B cell (primary cell): ENCODE measurements at regions not wholly inside any gene's neighbourhood (a gene's known extent, or its start where the extent isn't known, plus 50 kb on each side); places are given as distances from the start of the nearest gene placed in this dataset.

ENCODE experiments used
- ATAC-seq: fragments of 200-7000 bp; cut with Tn5 transposase; one replicate; pipeline ENCODE4 v1.10.0; 2021; ENCODE audit warnings: low read depth, mild to moderate bottlenecking, moderate number of reproducible peaks, moderate library complexity
- CTCF ChIA-PET: fragments of 350-600 bp; sonication (Branson Sonifier 250); formaldehyde crosslinking; loops from one replicate; lab custom pipeline; 2021; ENCODE audit warnings: antibody characterized with exemption, inconsistent platforms; lab: Charles Lee
- POLR2A ChIA-PET: fragments of 350-600 bp; sonication (Branson Sonifier 250); formaldehyde crosslinking; loops from one replicate; lab custom pipeline; 2021; ENCODE audit warnings: antibody characterized with exemption; lab: Charles Lee
- DNase-seq: peaks from one replicate; pipeline ENCODE4 v3.0.0; 2013
- H2AFZ ChIP-seq: 2 replicates; pipeline ENCODE4 v1.6.1; 2012; ENCODE audit warnings: mild to moderate bottlenecking, low read depth, low read length; ENCODE audit not compliant: insufficient read depth, poor library complexity, severe bottlenecking
- H3K27ac ChIP-seq, 2 donors: 1 replicate in 1 of 2; 2 replicates in 1 of 2; pipeline ENCODE4 v1.5.1; 2012 to 2013; ENCODE audit warnings: low read length in 2 of 2, mild to moderate bottlenecking in 2 of 2, moderate library complexity in 1 of 2
- H3K27me3 ChIP-seq, 4 experiments: fragments of 200-600 bp in 1 of 4; sonication (generic) in 1 of 4; replicated peaks in 1 of 4; 1 replicate in 2 of 4; 2 replicates in 2 of 4; pipeline versions ENCODE4 v1.6.1 to v1.7.0; 2013 to 2016; ENCODE audit warnings: low read length in 3 of 4, mild to moderate bottlenecking in 2 of 4, mixed read lengths in 1 of 4, moderate library complexity in 1 of 4; ENCODE audit not compliant: insufficient read depth in 4 of 4, control insufficient read depth in 3 of 4; ENCODE audit errors: control extremely low read depth in 1 of 4
- H3K36me3 ChIP-seq, 2 experiments: replicated peaks in 1 of 2; 1 replicate in 1 of 2; 2 replicates in 1 of 2; pipeline versions ENCODE4 v1.6.1 to v1.7.1; 2013; ENCODE audit warnings: low read length in 1 of 2; ENCODE audit not compliant: insufficient read depth in 2 of 2, control insufficient read depth in 1 of 2; ENCODE audit errors: control extremely low read depth in 1 of 2, extremely low read depth in 1 of 2
- H3K4me1 ChIP-seq, 2 donors: fragments of 200-600 bp in 1 of 2; sonication (generic) in 1 of 2; 1 replicate in 1 of 2; 2 replicates in 1 of 2; pipeline versions ENCODE4 v1.5.1 to v1.6.1; 2013 to 2017; ENCODE audit warnings: low read length in 2 of 2; ENCODE audit not compliant: control insufficient read depth in 2 of 2, insufficient read depth in 2 of 2
- H3K4me2 ChIP-seq: replicated peaks from 2 replicates; pipeline ENCODE3; 2012; ENCODE audit warnings: mild to moderate bottlenecking, low read depth, low read length; ENCODE audit not compliant: poor library complexity, severe bottlenecking
- H3K4me3 ChIP-seq, 5 experiments: fragments of 200-600 bp in 1 of 5; sonication (generic) in 1 of 5; 1 replicate in 3 of 5; 2 replicates in 2 of 5; pipeline versions ENCODE4 v1.5.1 to v1.7.0; 2011 to 2016; ENCODE audit warnings: low read length in 4 of 5, mild to moderate bottlenecking in 4 of 5, low read depth in 2 of 5, control low read depth in 1 of 5, moderate library complexity in 1 of 5; ENCODE audit not compliant: insufficient read depth in 1 of 5; ENCODE audit errors: control extremely low read depth in 1 of 5, extremely low read depth in 1 of 5
- H3K79me2 ChIP-seq: fragments of 200-600 bp; sonication (generic); one replicate; pipeline ENCODE4 v1.6.0; 2016; ENCODE audit warnings: low read length; ENCODE audit not compliant: control insufficient read depth, insufficient read depth
- H3K9ac ChIP-seq: fragments of 200-600 bp; sonication (generic); 2 replicates; pipeline ENCODE4 v1.6.1; 2017; ENCODE audit warnings: mild to moderate bottlenecking, low read length, moderate library complexity
- H3K9me3 ChIP-seq, 3 donors: one replicate each; pipeline versions ENCODE4 v1.6.1 to v1.7.1; 2013; ENCODE audit warnings: low read length in 2 of 3; ENCODE audit not compliant: control insufficient read depth in 2 of 3, insufficient read depth in 1 of 3; ENCODE audit errors: control extremely low read depth in 1 of 3
- H4K20me1 ChIP-seq: 2 replicates; pipeline ENCODE4 v1.6.0; 2012; ENCODE audit warnings: mild to moderate bottlenecking, low read length; ENCODE audit not compliant: insufficient read depth, control insufficient read depth, poor library complexity, severe bottlenecking
- H3K27ac Mint-ChIP-seq: one replicate; pipeline ENCODE4 v1.8.0; 2021; ENCODE audit warnings: mixed read lengths
- H3K27me3 Mint-ChIP-seq: one replicate; pipeline ENCODE4 v1.8.0; 2021; ENCODE audit warnings: mixed read lengths
- H3K4me1 Mint-ChIP-seq: one replicate; pipeline ENCODE4 v1.8.0; 2021; ENCODE audit warnings: mixed read lengths
- H3K4me3 Mint-ChIP-seq: one replicate; pipeline ENCODE4 v1.8.0; 2021; ENCODE audit warnings: mixed read lengths
- H3K9me3 Mint-ChIP-seq: one replicate; pipeline ENCODE4 v1.8.0; 2022; ENCODE audit warnings: mixed read lengths; ENCODE audit not compliant: insufficient read depth
- EZH2 ChIP-seq: IDR thresholded peaks from 2 replicates; pipeline ENCODE4 v1.6.1; 2012; ENCODE audit warnings: borderline replicate concordance, low read depth, mild to moderate bottlenecking, moderate library complexity, low read length; ENCODE audit not compliant: insufficient read depth, poor library complexity, severe bottlenecking
- WGBS: methylation state at CpG from one replicate; pipeline ENCODE4 v1.1.5; 2013; ENCODE audit warnings: missing lambda C conversion rate; ENCODE audit not compliant: insufficient coverage; 5-methylcytosine and 5-hydroxymethylcytosine counted together
- intact Hi-C: fragments of 100-400 bp; cut with micrococcal nuclease; formaldehyde crosslinking; loops from one replicate; pipeline ENCODE4 v1.10.0; 2022
- TF ChIP-seq, protein P1 (sequence below): fragments of 200-600 bp; IDR thresholded peaks from one replicate; pipeline ENCODE4 v1.8.0; 2022; ENCODE audit warnings: antibody characterized with exemption, mild to moderate bottlenecking

DNA sequence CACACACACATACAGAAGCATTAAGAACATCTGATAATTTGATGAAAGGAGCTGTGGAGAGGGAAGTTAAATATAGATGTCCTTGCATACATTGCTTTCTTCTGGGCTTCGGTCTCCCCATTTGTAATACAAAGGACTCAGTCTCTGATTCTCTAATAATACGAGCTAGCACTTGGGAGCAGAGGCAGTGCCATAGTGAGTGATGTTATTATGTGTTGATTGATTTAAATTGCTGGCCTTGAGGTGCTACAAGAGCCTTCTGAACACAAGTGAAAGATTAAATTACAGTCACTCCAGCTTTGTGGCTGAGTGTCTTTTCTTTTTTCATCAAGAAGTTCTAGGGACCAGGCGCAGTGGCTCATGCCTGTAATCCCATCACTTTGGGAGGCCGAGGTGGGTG is 61.5 kb upstream of the HMGXB4 start:
- 100% methylated on average over 1 of the region's 4 CpGs for WGBS
- Histone ChIP-seq H4K20me1 (no peaks in the 10 kb centered on the region), H3K9ac (no peak overlapping the region), H3K9me3 (no peaks in the 10 kb centered on the region), H3K4me2 (no peak overlapping the region), H3K27ac (no peak overlapping the region), H3K27me3 (peaks cover 0 to 16% (median 3%) of the 10 kb centered on the region in 4 experiments), H3K4me3 (no peak overlapping the region), H3K79me2 (no peaks in the 10 kb centered on the region), H2AFZ (no peak overlapping the region), H3K4me1 (no peaks in the 10 kb centered on the region), H3K36me3 (no peaks in the 10 kb centered on the region)
- Mint-ChIP-seq H3K27ac (no peak overlapping the region), H3K4me1 (no peaks in the 10 kb centered on the region), H3K27me3 (peaks cover 30% of the 10 kb centered on the region), H3K4me3 (no peak overlapping the region), H3K9me3 (no peaks in the 10 kb centered on the region)
- ChIA-PET CTCF (no interaction called here), POLR2A (no interaction called here)
- intact Hi-C loops: no loop called here
- DNase-seq: no peak
- ATAC-seq: no peak
- TF ChIP-seq, protein P1, sequence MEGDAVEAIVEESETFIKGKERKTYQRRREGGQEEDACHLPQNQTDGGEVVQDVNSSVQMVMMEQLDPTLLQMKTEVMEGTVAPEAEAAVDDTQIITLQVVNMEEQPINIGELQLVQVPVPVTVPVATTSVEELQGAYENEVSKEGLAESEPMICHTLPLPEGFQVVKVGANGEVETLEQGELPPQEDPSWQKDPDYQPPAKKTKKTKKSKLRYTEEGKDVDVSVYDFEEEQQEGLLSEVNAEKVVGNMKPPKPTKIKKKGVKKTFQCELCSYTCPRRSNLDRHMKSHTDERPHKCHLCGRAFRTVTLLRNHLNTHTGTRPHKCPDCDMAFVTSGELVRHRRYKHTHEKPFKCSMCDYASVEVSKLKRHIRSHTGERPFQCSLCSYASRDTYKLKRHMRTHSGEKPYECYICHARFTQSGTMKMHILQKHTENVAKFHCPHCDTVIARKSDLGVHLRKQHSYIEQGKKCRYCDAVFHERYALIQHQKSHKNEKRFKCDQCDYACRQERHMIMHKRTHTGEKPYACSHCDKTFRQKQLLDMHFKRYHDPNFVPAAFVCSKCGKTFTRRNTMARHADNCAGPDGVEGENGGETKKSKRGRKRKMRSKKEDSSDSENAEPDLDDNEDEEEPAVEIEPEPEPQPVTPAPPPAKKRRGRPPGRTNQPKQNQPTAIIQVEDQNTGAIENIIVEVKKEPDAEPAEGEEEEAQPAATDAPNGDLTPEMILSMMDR: no peak
- no peak for TF ChIP-seq EZH2

DNA sequence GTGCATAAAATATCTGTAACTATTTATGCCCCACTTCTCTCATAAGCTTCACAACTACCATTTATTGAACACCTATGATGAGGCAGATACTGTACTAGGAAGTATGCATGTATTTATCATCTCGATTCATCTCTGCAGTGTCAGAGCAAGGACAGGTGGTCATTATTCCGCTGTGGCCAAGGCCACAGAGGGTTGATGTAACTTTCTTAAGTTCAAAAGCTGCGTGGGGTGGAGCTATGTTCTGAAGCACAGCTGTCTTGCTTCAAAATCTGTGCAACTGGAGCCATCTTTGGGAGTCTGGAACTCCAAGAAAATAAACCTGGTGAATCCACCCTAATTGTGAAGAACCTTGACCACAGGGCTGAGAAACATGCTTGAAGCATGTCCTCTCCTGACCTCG is 60.2 kb upstream of the HMGXB4 start:
- ATAC-seq (no peak), DNase-seq (no peak)
- Histone ChIP-seq H3K27me3 (peaks cover 0 to 16% (median 3%) of the 10 kb centered on the region in 4 experiments), H3K9me3 (no peaks in the 10 kb centered on the region), H3K27ac (no peak overlapping the region), H3K4me1 (no peaks in the 10 kb centered on the region), H3K36me3 (no peaks in the 10 kb centered on the region), H3K4me3 (no peak overlapping the region), H3K4me2 (no peak overlapping the region), H3K79me2 (no peaks in the 10 kb centered on the region), H4K20me1 (no peaks in the 10 kb centered on the region), H2AFZ (no peak overlapping the region), H3K9ac (no peak overlapping the region)
- Mint-ChIP-seq H3K4me3 (no peak overlapping the region), H3K27ac (no peak overlapping the region), H3K9me3 (no peaks in the 10 kb centered on the region), H3K27me3 (peaks cover 32% of the 10 kb centered on the region), H3K4me1 (no peaks in the 10 kb centered on the region)
- TF ChIP-seq, protein P1: no peak
- TF ChIP-seq EZH2: no peak
- 90% methylated on average over 4 of the region's 4 CpGs for WGBS
- ChIA-PET CTCF (interaction anchor here (0.9 kb wide), 1 partner anchor 46 kb away, joined by 3 read pairs; no protein-coding TSS in a partner anchor), POLR2A (no interaction called here)
- intact Hi-C loops: no loop called here
